GM12865 (cell line): ENCODE measurements at regions not wholly inside any gene's neighbourhood (a gene's known extent, or its start where the extent isn't known, plus 50 kb on each side); places are given as distances from the start of the nearest gene placed in this dataset.

Experiments used
- DNase-seq: peaks from one replicate; pipeline ENCODE4 v3.0.0; 2010; ENCODE audit warnings: low read depth
- H3K4me3 ChIP-seq: 2 replicates; pipeline ENCODE4 v1.5.1; 2011; ENCODE audit warnings: mild to moderate bottlenecking, low read depth, low read length, control low read depth
- TF ChIP-seq, protein P1 (sequence below): IDR thresholded peaks from 2 replicates; pipeline ENCODE4 v1.5.1; 2011; ENCODE audit warnings: low read length, control low read depth, low read depth, inconsistent platforms; ENCODE audit not compliant: insufficient read depth; ENCODE audit errors: missing control alignments

DNA sequence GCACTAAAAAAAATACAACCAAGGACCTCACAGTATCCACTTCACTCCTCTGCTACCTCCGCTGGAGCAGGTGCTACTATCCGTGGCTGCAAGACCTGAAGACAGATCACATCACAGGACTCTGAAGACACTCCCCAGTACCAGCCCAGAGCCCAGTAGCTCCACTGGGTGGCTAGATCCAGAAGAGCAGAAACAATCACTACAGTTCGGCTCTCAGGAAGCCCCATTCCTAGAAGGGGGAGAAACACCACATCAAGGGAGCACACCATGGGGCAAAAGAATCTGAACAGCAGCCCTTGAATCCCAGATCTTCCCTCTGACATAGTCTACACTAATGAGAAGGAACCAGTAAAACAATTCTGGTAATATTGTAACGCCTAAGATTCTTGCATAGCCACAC is 494.0 kb upstream of the FAT3 start:
- no peak for DNase-seq
- H3K4me3 ChIP-seq: no peak overlapping the region
- TF ChIP-seq, protein P1, sequence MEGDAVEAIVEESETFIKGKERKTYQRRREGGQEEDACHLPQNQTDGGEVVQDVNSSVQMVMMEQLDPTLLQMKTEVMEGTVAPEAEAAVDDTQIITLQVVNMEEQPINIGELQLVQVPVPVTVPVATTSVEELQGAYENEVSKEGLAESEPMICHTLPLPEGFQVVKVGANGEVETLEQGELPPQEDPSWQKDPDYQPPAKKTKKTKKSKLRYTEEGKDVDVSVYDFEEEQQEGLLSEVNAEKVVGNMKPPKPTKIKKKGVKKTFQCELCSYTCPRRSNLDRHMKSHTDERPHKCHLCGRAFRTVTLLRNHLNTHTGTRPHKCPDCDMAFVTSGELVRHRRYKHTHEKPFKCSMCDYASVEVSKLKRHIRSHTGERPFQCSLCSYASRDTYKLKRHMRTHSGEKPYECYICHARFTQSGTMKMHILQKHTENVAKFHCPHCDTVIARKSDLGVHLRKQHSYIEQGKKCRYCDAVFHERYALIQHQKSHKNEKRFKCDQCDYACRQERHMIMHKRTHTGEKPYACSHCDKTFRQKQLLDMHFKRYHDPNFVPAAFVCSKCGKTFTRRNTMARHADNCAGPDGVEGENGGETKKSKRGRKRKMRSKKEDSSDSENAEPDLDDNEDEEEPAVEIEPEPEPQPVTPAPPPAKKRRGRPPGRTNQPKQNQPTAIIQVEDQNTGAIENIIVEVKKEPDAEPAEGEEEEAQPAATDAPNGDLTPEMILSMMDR: no peak

DNA sequence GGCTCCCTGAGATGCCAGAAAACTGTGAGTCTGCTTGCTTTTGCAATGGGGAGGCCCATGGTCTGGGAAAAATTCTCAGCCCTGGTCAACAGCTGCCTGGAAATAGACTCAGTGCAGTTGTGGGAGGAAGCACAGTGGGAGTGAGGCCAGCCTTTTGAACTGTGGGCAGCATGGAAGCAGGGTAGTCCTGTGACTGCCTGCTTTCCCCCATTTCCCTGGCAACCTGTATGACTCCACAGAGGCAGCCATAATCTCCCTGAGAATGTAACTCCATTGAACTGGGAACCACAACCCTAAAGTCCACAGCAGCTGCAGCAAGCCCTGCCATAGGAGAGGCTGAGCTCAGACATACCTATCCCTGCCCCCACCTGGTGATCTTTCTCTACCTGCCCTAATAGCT is 494.6 kb upstream of the FAT3 start:
- TF ChIP-seq, protein P1: no peak
- no peak overlapping the region for H3K4me3 ChIP-seq
- no peak for DNase-seq

DNA sequence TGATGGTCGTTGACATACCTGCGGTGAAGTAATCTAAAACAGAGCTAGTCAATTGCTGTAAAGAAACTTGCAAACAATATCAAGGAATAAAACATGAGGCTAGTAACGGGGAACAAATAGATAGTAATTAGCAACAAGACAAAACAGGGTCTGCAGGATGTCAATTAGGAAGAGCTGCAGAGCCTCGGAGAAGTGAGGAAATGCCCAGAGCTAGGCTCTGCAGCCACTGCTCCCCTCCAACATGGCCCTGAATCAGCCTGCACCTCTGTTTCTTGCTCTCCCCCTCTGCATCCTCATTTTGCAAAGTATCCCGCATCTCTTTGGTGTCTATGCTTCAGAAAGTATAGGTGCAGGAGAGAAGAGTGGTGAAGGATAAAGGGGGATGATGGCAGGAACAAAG is 507.4 kb upstream of the FAT3 start:
- TF ChIP-seq, protein P1: no peak

DNA sequence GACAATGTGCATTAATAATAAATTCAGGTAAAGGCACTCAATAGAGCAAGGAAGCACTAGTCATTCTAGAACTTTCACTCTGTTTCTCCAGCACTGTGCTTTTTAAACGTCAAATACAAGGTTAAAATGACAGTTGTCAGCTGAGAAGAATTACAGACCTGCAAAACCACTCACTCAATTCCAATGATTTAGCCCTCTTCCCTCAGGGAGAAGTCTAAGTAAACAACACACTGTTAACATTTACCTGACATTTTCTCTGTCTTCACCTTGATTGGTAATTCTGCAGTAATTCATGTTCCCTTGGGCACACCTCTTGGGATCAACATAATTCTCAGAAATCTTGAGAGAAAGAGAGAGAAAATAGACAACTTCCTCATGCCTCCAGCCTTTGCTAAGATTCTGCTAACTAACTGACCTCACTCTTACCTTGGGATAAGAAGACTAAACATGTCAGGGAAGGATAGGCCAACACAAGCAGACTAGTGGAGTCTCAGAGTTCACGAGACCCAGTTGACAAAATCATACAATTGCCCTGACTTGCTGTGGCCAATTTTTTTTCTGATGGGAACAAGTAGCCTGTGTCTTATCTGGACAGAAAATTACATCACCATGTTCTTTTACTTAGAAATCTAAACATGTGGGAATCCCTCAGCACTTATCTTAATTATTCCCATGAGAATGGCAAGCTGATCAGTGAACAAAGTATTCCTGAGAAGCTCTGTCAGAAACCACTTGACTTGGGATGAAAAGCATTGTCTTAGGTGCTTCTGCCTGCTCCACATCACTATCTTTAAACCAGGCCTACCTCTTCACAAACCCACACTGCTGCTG is 516.8 kb upstream of the FAT3 start:
- no peak for DNase-seq
- H3K4me3 ChIP-seq: no peak overlapping the region
- TF ChIP-seq, protein P1: no peak

More for the DNA sequence above, 507.4 kb upstream of the FAT3 start:
- H3K4me3 ChIP-seq: no peak overlapping the region
- DNase-seq: no peak

DNA sequence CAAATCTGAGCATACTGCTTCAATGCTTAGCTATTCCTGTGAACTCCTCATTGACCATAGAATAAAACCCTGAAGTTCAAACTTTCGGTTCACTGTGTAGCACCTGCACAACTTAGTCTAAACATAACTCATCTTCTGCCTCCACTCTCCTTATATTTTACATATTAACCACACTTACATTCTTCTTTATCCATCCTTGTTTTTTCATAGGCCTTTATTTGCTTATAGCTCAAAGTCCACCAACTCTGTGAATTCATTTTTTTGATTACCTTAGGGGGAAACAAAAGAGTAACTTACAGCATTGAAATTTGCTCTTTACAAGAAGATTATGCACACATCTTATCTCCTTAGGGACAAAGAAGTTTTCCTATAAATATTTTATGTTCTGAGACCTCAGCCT is 521.6 kb upstream of the FAT3 start:
- no peak for DNase-seq
- H3K4me3 ChIP-seq: no peak overlapping the region
- TF ChIP-seq, protein P1: no peak

DNA sequence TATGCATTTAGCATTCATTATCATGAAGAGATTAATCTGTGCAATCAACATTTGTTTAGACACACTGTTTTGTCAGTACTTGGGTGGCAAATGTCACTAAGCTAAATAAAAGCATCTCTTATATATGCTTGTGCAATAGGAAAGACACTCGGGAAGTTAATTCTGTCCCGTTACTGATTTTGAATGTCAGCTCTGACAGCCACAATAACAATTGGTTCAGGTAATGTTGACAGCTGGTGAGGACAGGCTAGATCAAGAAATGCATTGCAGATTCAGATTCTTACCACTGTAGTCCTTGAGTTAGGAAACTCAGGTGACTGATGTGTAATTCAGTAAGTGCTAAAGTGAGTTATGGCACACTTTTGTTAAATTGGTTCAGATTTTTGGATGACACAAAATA is 523.8 kb upstream of the FAT3 start:
- TF ChIP-seq, protein P1: no peak
- no peak overlapping the region for H3K4me3 ChIP-seq
- no peak for DNase-seq

DNA sequence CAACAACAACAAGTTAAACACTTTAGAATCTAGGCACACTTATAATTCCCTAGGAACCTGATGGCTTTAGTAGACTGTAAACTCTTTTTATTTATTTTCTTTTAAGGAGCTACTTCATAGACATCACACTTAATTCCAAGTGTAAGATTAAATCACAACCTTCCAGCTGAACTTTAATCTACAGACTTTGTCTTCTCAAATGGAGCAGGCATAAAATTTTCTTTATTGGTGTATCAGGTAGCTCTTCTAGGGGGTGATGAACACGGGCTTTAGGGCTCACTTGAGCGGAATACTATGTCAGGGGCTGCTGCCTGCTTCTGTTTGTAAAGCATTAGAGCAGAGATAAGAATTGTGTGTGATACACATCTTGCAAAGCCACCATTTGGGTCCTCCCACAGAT is 525.8 kb upstream of the FAT3 start:
- TF ChIP-seq, protein P1: no peak
- DNase-seq: no peak
- no peak overlapping the region for H3K4me3 ChIP-seq
